CD4-positive, alpha-beta T cell (primary cell): ENCODE measurements at regions not wholly inside any gene's neighbourhood (a gene's known extent, or its start where the extent isn't known, plus 50 kb on each side); places are given as distances from the start of the nearest gene placed in this dataset.

ENCODE experiments used
- ATAC-seq: fragments of 200-7000 bp; cut with Tn5 transposase; one replicate; pipeline ENCODE4 v1.10.0; 2022; ENCODE audit warnings: mild to moderate bottlenecking; ENCODE audit not compliant: poor library complexity
- CTCF ChIA-PET: fragments of 350-600 bp; sonication (Branson Sonifier 250); formaldehyde crosslinking; loops from one replicate; lab custom pipeline; 2021; ENCODE audit warnings: antibody characterized with exemption, inconsistent platforms; lab: Charles Lee
- POLR2A ChIA-PET: fragments of 350-600 bp; sonication (Branson Sonifier 250); formaldehyde crosslinking; loops from one replicate; lab custom pipeline; 2021; ENCODE audit warnings: antibody characterized with exemption, inconsistent platforms; lab: Charles Lee
- DNase-seq, 14 experiments: peaks; one replicate each; pipeline ENCODE4 v3.0.0-alpha.2; 2013 to 2020; ENCODE audit warnings: mixed read lengths in 2 of 14
- H3K27ac ChIP-seq, 2 donors: one replicate each; pipeline versions ENCODE4 v1.5.1 to v1.7.0; 2013; ENCODE audit warnings: low read length in 2 of 2, low read depth in 1 of 2, mild to moderate bottlenecking in 1 of 2
- H3K27me3 ChIP-seq, 2 experiments: 1 replicate in 1 of 2; 2 replicates in 1 of 2; pipeline versions ENCODE4 v1.6.1 to v1.7.0; 2013; ENCODE audit warnings: low read length in 2 of 2, control low read depth in 1 of 2, mild to moderate bottlenecking in 1 of 2, moderate library complexity in 1 of 2; ENCODE audit not compliant: insufficient read depth in 2 of 2, control insufficient read depth in 1 of 2
- H3K36me3 ChIP-seq: one replicate; pipeline ENCODE4 v1.6.1; 2013; ENCODE audit warnings: low read length, control low read depth; ENCODE audit not compliant: insufficient read depth
- H3K4me1 ChIP-seq: one replicate; pipeline ENCODE4 v1.6.1; 2013; ENCODE audit warnings: low read length, control low read depth; ENCODE audit not compliant: insufficient read depth
- H3K4me3 ChIP-seq: one replicate; pipeline ENCODE4 v1.5.1; 2013; ENCODE audit warnings: mild to moderate bottlenecking, low read length, moderate library complexity
- H3K9me3 ChIP-seq, 2 experiments: 1 replicate in 1 of 2; 2 replicates in 1 of 2; pipeline versions ENCODE4 v1.6.1 to v1.7.0; 2013; ENCODE audit warnings: low read length in 2 of 2, mild to moderate bottlenecking in 2 of 2, control low read depth in 1 of 2, moderate library complexity in 1 of 2; ENCODE audit not compliant: control insufficient read depth in 1 of 2, insufficient read depth in 1 of 2
- H3K27ac Mint-ChIP-seq: one replicate; pipeline ENCODE4 v1.8.0; 2020; ENCODE audit warnings: mixed read lengths
- H3K27me3 Mint-ChIP-seq: one replicate; pipeline ENCODE4 v1.8.0; 2021; ENCODE audit warnings: mixed read lengths
- H3K36me3 Mint-ChIP-seq: one replicate; pipeline ENCODE4 v1.8.0; 2021; ENCODE audit warnings: low read depth, mixed read lengths
- H3K4me1 Mint-ChIP-seq: one replicate; pipeline ENCODE4 v1.8.0; 2021; ENCODE audit warnings: low read depth, mixed read lengths
- H3K4me3 Mint-ChIP-seq: one replicate; pipeline ENCODE4 v1.8.0; 2020; ENCODE audit warnings: mild to moderate bottlenecking, mixed read lengths
- H3K9me3 Mint-ChIP-seq: one replicate; pipeline ENCODE4 v1.8.0; 2020; ENCODE audit warnings: mixed read lengths
- intact Hi-C, 2 experiments: fragments of 100-400 bp; cut with DNase I in 1 of 2; cut with micrococcal nuclease in 1 of 2; formaldehyde crosslinking; loops; one replicate each; pipeline versions ENCODE4 v1.15.1 to v1.9.0; 2023 to 2025; cut with DNase I, micrococcal nuclease
- TF ChIP-seq, protein P1 (sequence below): fragments of 200-600 bp; IDR thresholded peaks from one replicate; pipeline ENCODE4 v1.8.0; 2022; ENCODE audit warnings: antibody characterized with exemption, mild to moderate bottlenecking

DNA sequence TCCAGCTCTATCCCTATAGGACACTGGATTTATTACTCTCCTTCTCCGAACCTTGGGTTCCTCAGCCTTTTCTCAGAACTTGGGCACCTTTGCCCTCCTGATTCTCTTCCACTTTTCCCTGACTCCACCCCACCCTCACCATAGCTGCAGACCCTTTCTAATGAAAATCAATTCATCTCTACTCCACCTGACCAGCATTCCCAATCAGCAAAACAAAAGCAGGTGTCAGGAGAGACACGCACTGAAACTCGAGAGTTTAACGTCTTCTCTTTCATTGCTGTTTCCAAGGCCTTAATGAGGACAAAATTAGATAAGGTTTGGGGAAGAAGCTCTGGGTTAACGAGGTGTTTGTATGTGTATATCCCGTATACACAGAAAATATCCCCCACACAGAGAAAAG is 208.8 kb downstream of the PLPP3 start:
- H3K27ac Mint-ChIP-seq, result no peak overlapping the region
- CTCF ChIA-PET, result no interaction called here

GRCh38 chr1:56363007-56363770 is 216.2 kb downstream of the PLPP3 start:
- H3K4me3 ChIP-seq, result no peak overlapping the region
- no peak overlapping the region for H3K27ac ChIP-seq
- no peaks in the 10 kb centered on the region for H3K27me3 Mint-ChIP-seq
- intact Hi-C loops, result no loop called here
- no peaks in the 10 kb centered on the region for H3K9me3 ChIP-seq
- H3K36me3 ChIP-seq, result no peaks in the 10 kb centered on the region
- ATAC-seq (no peak), DNase-seq (no peak)
- no peaks in the 10 kb centered on the region for H3K9me3 Mint-ChIP-seq
- ChIA-PET POLR2A (no interaction called here), CTCF (no interaction called here)
- no peaks in the 10 kb centered on the region for H3K36me3 Mint-ChIP-seq
- TF ChIP-seq, protein P1, sequence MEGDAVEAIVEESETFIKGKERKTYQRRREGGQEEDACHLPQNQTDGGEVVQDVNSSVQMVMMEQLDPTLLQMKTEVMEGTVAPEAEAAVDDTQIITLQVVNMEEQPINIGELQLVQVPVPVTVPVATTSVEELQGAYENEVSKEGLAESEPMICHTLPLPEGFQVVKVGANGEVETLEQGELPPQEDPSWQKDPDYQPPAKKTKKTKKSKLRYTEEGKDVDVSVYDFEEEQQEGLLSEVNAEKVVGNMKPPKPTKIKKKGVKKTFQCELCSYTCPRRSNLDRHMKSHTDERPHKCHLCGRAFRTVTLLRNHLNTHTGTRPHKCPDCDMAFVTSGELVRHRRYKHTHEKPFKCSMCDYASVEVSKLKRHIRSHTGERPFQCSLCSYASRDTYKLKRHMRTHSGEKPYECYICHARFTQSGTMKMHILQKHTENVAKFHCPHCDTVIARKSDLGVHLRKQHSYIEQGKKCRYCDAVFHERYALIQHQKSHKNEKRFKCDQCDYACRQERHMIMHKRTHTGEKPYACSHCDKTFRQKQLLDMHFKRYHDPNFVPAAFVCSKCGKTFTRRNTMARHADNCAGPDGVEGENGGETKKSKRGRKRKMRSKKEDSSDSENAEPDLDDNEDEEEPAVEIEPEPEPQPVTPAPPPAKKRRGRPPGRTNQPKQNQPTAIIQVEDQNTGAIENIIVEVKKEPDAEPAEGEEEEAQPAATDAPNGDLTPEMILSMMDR, result no peak
- H3K4me1 ChIP-seq, result no peaks in the 10 kb centered on the region
- H3K27me3 ChIP-seq, result no peaks in the 10 kb centered on the region
- H3K4me1 Mint-ChIP-seq, result no peaks in the 10 kb centered on the region
- H3K4me3 Mint-ChIP-seq, result no peak overlapping the region
- H3K27ac Mint-ChIP-seq, result no peak overlapping the region

More for the DNA sequence above, 208.8 kb downstream of the PLPP3 start:
- POLR2A ChIA-PET, result no interaction called here
- Mint-ChIP-seq H3K36me3 (no peaks in the 10 kb centered on the region), H3K4me3 (no peak overlapping the region), H3K9me3 (no peaks in the 10 kb centered on the region), H3K27me3 (no peaks in the 10 kb centered on the region), H3K4me1 (no peaks in the 10 kb centered on the region)
- intact Hi-C loops, result no loop called here
- Histone ChIP-seq H3K27me3 (no peaks in the 10 kb centered on the region), H3K4me3 (no peak overlapping the region), H3K4me1 (no peaks in the 10 kb centered on the region), H3K36me3 (no peaks in the 10 kb centered on the region), H3K27ac (no peak overlapping the region), H3K9me3 (peaks cover 0 to 3% of the 10 kb centered on the region in 2 experiments)
- ATAC-seq, result no peak
- DNase-seq, result no peak
- TF ChIP-seq, protein P1, result no peak

DNA sequence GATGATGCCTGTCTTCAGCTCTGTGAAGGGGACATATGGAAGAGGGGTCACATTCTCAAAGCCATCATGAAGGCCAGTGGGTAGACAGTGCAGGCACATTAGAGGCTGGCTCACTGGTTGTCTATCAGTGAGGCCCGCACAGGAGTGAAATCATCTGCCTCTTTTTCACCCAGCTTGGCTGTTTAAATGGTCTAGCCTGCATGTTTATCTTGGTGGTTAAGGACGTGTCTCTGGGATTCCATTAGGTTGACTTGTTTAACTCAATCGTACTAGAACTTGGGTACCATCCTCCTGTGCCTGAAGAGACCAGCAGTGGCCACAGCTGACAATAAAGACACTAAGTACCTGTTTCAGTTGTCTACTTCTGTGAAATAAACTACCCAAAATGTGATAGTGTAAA is 219.3 kb downstream of the PLPP3 start:
- no peaks in the 10 kb centered on the region for H3K36me3 ChIP-seq
- ATAC-seq (no peak), DNase-seq (no peak)
- no peaks in the 10 kb centered on the region for H3K4me1 ChIP-seq
- Mint-ChIP-seq H3K9me3 (no peaks in the 10 kb centered on the region), H3K4me1 (no peaks in the 10 kb centered on the region), H3K36me3 (no peaks in the 10 kb centered on the region), H3K4me3 (no peak overlapping the region), H3K27me3 (no peaks in the 10 kb centered on the region), H3K27ac (no peak overlapping the region)
- ChIA-PET POLR2A (no interaction called here), CTCF (no interaction called here)
- TF ChIP-seq, protein P1, result no peak
- intact Hi-C loops, result no loop called here
- H3K9me3 ChIP-seq, result no peaks in the 10 kb centered on the region
- H3K4me3 ChIP-seq, result no peak overlapping the region
- H3K27ac ChIP-seq, result no peak overlapping the region
- no peaks in the 10 kb centered on the region for H3K27me3 ChIP-seq
